Endothelial cell of umbilical vein (primary cell): ENCODE measurements at regions not wholly inside any gene's neighbourhood (a gene's known extent, or its start where the extent isn't known, plus 50 kb on each side); places are given as distances from the start of the nearest gene placed in this dataset.

ENCODE experiments used
- EZH2 ChIP-seq: IDR thresholded peaks from 2 replicates; pipeline ENCODE4 v1.6.1; 2012; ENCODE audit warnings: borderline replicate concordance, low read depth, mild to moderate bottlenecking, moderate library complexity, low read length, inconsistent platforms; ENCODE audit not compliant: severe bottlenecking
- MYC ChIP-seq: IDR thresholded peaks from one replicate; pipeline ENCODE4 v1.6.1; 2011; ENCODE audit warnings: mild to moderate bottlenecking, low read depth, low read length
- POLR2AphosphoS5 ChIP-seq: IDR thresholded peaks from 2 replicates; pipeline ENCODE4 v1.6.1; 2012; ENCODE audit warnings: low read depth, mild to moderate bottlenecking, control low read depth, low read length, moderate library complexity; ENCODE audit not compliant: insufficient read depth
- TF ChIP-seq, protein P1 (sequence below), 2 donors: IDR thresholded peaks; 1 replicate in 1 of 2; 2 replicates in 1 of 2; pipeline ENCODE4 v1.5.1; 2011; ENCODE audit warnings: low read length in 2 of 2, mild to moderate bottlenecking in 2 of 2, moderate library complexity in 2 of 2, control low read depth in 1 of 2, inconsistent platforms in 1 of 2, low read depth in 1 of 2; ENCODE audit not compliant: insufficient read depth in 1 of 2; ENCODE audit errors: extremely low read depth in 1 of 2

DNA sequence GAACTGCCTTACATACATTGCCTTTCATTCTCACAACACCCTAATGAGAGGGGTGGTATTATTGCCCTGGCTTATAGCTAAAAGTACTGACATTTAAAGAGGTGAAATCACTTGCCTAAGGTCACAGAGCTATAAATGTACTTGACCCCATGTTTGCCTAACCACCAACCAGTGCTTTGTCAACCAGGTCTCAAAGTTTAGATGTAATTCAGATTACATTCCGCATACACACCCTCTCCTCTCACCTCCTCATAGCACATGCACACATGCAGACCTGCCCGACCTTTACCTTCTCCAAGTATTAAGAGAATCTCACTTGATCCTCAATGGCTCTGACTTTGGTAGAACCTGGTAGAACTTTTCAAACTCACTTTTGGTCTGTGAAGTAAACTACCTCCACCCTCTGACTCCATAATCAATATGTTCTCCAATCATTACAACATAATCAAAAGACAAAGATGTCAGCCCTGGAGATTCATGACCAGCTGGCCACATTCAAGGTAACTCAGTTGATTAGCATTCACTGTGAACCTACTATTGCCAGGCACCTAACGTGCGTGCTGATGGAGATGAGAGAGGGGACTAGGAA, 63.2 kb upstream of the HES1 start:
- TF ChIP-seq MYC = no peak
- TF ChIP-seq, protein P1, sequence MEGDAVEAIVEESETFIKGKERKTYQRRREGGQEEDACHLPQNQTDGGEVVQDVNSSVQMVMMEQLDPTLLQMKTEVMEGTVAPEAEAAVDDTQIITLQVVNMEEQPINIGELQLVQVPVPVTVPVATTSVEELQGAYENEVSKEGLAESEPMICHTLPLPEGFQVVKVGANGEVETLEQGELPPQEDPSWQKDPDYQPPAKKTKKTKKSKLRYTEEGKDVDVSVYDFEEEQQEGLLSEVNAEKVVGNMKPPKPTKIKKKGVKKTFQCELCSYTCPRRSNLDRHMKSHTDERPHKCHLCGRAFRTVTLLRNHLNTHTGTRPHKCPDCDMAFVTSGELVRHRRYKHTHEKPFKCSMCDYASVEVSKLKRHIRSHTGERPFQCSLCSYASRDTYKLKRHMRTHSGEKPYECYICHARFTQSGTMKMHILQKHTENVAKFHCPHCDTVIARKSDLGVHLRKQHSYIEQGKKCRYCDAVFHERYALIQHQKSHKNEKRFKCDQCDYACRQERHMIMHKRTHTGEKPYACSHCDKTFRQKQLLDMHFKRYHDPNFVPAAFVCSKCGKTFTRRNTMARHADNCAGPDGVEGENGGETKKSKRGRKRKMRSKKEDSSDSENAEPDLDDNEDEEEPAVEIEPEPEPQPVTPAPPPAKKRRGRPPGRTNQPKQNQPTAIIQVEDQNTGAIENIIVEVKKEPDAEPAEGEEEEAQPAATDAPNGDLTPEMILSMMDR (IDR thresholded peaks at IDR 0.05; ENCODE audit: extremely low read depth in 1 of 2, insufficient read depth in 1 of 2, low read depth in 1 of 2, low read length in 2 of 2) = no peak
- TF ChIP-seq EZH2 = no peak
- no peak for TF ChIP-seq POLR2AphosphoS5
